Stimulated activated memory B cell treated with anti-CD40 and anti-IgM and Interleukin-4, amounts not matched to agents 10 μg/mL and 1 μg/mL and 100 μg/mL, for 72 hours (primary cell): ENCODE measurements at regions not wholly inside any gene's neighbourhood (a gene's known extent, or its start where the extent isn't known, plus 50 kb on each side); places are given as distances from the start of the nearest gene placed in this dataset.

ENCODE experiments used
- ATAC-seq: fragments of 150-1000 bp; cut with Tn5 transposase; 2 replicates; pipeline ENCODE4 v1.10.0; 2021
- H3K27ac Mint-ChIP-seq: one replicate; pipeline ENCODE4 v1.8.0; 2022; ENCODE audit warnings: mild to moderate bottlenecking, mixed read lengths
- H3K27me3 Mint-ChIP-seq: one replicate; pipeline ENCODE4 v1.8.0; 2022; ENCODE audit warnings: mixed read lengths
- H3K36me3 Mint-ChIP-seq: one replicate; pipeline ENCODE4 v1.8.0; 2022; ENCODE audit warnings: mixed read lengths
- H3K4me1 Mint-ChIP-seq: one replicate; pipeline ENCODE4 v1.8.0; 2022; ENCODE audit warnings: mixed read lengths
- H3K4me3 Mint-ChIP-seq: one replicate; pipeline ENCODE4 v1.8.0; 2022; ENCODE audit warnings: mild to moderate bottlenecking, moderate library complexity, mixed read lengths
- H3K9me3 Mint-ChIP-seq: one replicate; pipeline ENCODE4 v1.8.0; 2022; ENCODE audit warnings: mixed read lengths

- ATAC-seq: no peak
- H3K4me1 Mint-ChIP-seq: no peaks in the 10 kb centered on the region
- H3K27ac Mint-ChIP-seq: no peak overlapping the region
- no peaks in the 10 kb centered on the region for H3K36me3 Mint-ChIP-seq
- no peak overlapping the region for H3K4me3 Mint-ChIP-seq
- H3K9me3 Mint-ChIP-seq: peaks cover 4% of the 10 kb centered on the region
- H3K27me3 Mint-ChIP-seq: no peaks in the 10 kb centered on the region
Observed at GRCh38 chr7:23956772-23957576, 247.0 kb downstream of the STK31 start.

- Mint-ChIP-seq H3K4me1 (no peaks in the 10 kb centered on the region), H3K27me3 (no peaks in the 10 kb centered on the region), H3K4me3 (no peak overlapping the region)
Observed at GRCh38 chr7:23959821-23960220, 249.8 kb downstream of the STK31 start.

GRCh38 chr7:23960361-23960760 is 250.3 kb downstream of the STK31 start:
- Mint-ChIP-seq H3K4me1 (no peaks in the 10 kb centered on the region), H3K27me3 (no peaks in the 10 kb centered on the region), H3K9me3 (peaks cover 4% of the 10 kb centered on the region), H3K4me3 (no peak overlapping the region), H3K27ac (no peak overlapping the region), H3K36me3 (no peaks in the 10 kb centered on the region)
- ATAC-seq: no peak

More at GRCh38 chr7:23959821-23960220, 249.8 kb downstream of the STK31 start:
- Mint-ChIP-seq H3K27ac (no peak overlapping the region), H3K36me3 (no peaks in the 10 kb centered on the region), H3K9me3 (peaks cover 4% of the 10 kb centered on the region)
- no peak for ATAC-seq

GRCh38 chr7:23963461-23964165 is 253.6 kb downstream of the STK31 start:
- Mint-ChIP-seq H3K27ac (no peak overlapping the region), H3K36me3 (no peaks in the 10 kb centered on the region), H3K4me1 (no peaks in the 10 kb centered on the region), H3K9me3 (no peaks in the 10 kb centered on the region), H3K4me3 (no peak overlapping the region), H3K27me3 (peaks cover 12% of the 10 kb centered on the region)
- ATAC-seq: no peak

GRCh38 chr7:23964715-23965114 is 254.7 kb downstream of the STK31 start:
- H3K27ac Mint-ChIP-seq: no peak overlapping the region
- no peaks in the 10 kb centered on the region for H3K36me3 Mint-ChIP-seq
- H3K9me3 Mint-ChIP-seq: no peaks in the 10 kb centered on the region
- H3K4me3 Mint-ChIP-seq: no peak overlapping the region
- H3K4me1 Mint-ChIP-seq: no peaks in the 10 kb centered on the region
- ATAC-seq: no peak
- peaks cover 12% of the 10 kb centered on the region for H3K27me3 Mint-ChIP-seq

GRCh38 chr7:23965296-23965695 is 255.3 kb downstream of the STK31 start:
- Mint-ChIP-seq H3K4me3 (no peak overlapping the region), H3K36me3 (no peaks in the 10 kb centered on the region), H3K4me1 (no peaks in the 10 kb centered on the region), H3K9me3 (no peaks in the 10 kb centered on the region), H3K27me3 (peaks cover 12% of the 10 kb centered on the region), H3K27ac (no peak overlapping the region)
- no peak for ATAC-seq

GRCh38 chr7:23966941-23967340 is 256.9 kb downstream of the STK31 start:
- Mint-ChIP-seq H3K4me3 (no peak overlapping the region), H3K4me1 (no peaks in the 10 kb centered on the region), H3K9me3 (no peaks in the 10 kb centered on the region), H3K27ac (no peak overlapping the region), H3K36me3 (no peaks in the 10 kb centered on the region), H3K27me3 (peaks cover 12% of the 10 kb centered on the region)
- ATAC-seq: no peak

- Mint-ChIP-seq H3K4me1 (no peaks in the 10 kb centered on the region), H3K27ac (no peak overlapping the region)
- no peak for ATAC-seq
Observed at GRCh38 chr7:23967949-23968599, 258.1 kb downstream of the STK31 start.

GRCh38 chr7:23968791-23969190 is 258.8 kb downstream of the STK31 start:
- peaks cover 12% of the 10 kb centered on the region for H3K27me3 Mint-ChIP-seq
- no peaks in the 10 kb centered on the region for H3K36me3 Mint-ChIP-seq
- H3K27ac Mint-ChIP-seq: no peak overlapping the region
- no peak for ATAC-seq
- H3K9me3 Mint-ChIP-seq: no peaks in the 10 kb centered on the region
- no peaks in the 10 kb centered on the region for H3K4me1 Mint-ChIP-seq
- no peak overlapping the region for H3K4me3 Mint-ChIP-seq

More at GRCh38 chr7:23967949-23968599, 258.1 kb downstream of the STK31 start:
- Mint-ChIP-seq H3K9me3 (no peaks in the 10 kb centered on the region), H3K4me3 (no peak overlapping the region), H3K27me3 (peaks cover 12% of the 10 kb centered on the region), H3K36me3 (no peaks in the 10 kb centered on the region)

- no peak overlapping the region for H3K4me3 Mint-ChIP-seq
- H3K4me1 Mint-ChIP-seq: no peaks in the 10 kb centered on the region
- H3K9me3 Mint-ChIP-seq: no peaks in the 10 kb centered on the region
- H3K27me3 Mint-ChIP-seq: peaks cover 12% of the 10 kb centered on the region
- no peak for ATAC-seq
- no peaks in the 10 kb centered on the region for H3K36me3 Mint-ChIP-seq
- H3K27ac Mint-ChIP-seq: no peak overlapping the region
Observed at GRCh38 chr7:23969443-23969842, 259.4 kb downstream of the STK31 start.

- no peak overlapping the region for H3K27ac Mint-ChIP-seq
- ATAC-seq: no peak
- H3K4me3 Mint-ChIP-seq: no peak overlapping the region
- H3K4me1 Mint-ChIP-seq: no peaks in the 10 kb centered on the region
- H3K36me3 Mint-ChIP-seq: no peaks in the 10 kb centered on the region
- H3K27me3 Mint-ChIP-seq: peaks cover 12% of the 10 kb centered on the region
- no peaks in the 10 kb centered on the region for H3K9me3 Mint-ChIP-seq
Observed at GRCh38 chr7:23970193-23970592, 260.2 kb downstream of the STK31 start.

- no peak for ATAC-seq
- Mint-ChIP-seq H3K4me3 (no peak overlapping the region), H3K36me3 (no peaks in the 10 kb centered on the region), H3K27ac (no peak overlapping the region), H3K27me3 (peaks cover 12% of the 10 kb centered on the region), H3K9me3 (no peaks in the 10 kb centered on the region), H3K4me1 (no peaks in the 10 kb centered on the region)
Observed at GRCh38 chr7:23971031-23971430, 261.0 kb downstream of the STK31 start.

- ATAC-seq: no peak
- Mint-ChIP-seq H3K4me1 (no peaks in the 10 kb centered on the region), H3K4me3 (no peak overlapping the region), H3K9me3 (peaks cover 3% of the 10 kb centered on the region), H3K27ac (no peak overlapping the region), H3K27me3 (peaks cover 4% of the 10 kb centered on the region), H3K36me3 (no peaks in the 10 kb centered on the region)
Observed at GRCh38 chr7:23972057-23972456, 262.0 kb downstream of the STK31 start.

GRCh38 chr7:23973264-23973663 is 263.2 kb downstream of the STK31 start:
- no peaks in the 10 kb centered on the region for H3K36me3 Mint-ChIP-seq
- no peak overlapping the region for H3K4me3 Mint-ChIP-seq
- no peaks in the 10 kb centered on the region for H3K27me3 Mint-ChIP-seq
- H3K27ac Mint-ChIP-seq: no peak overlapping the region
- peaks cover 3% of the 10 kb centered on the region for H3K9me3 Mint-ChIP-seq
- H3K4me1 Mint-ChIP-seq: no peaks in the 10 kb centered on the region
- no peak for ATAC-seq

GRCh38 chr7:23980081-23980480 is 270.1 kb downstream of the STK31 start:
- no peak overlapping the region for H3K27ac Mint-ChIP-seq
- peaks cover 14% of the 10 kb centered on the region for H3K9me3 Mint-ChIP-seq
- peaks cover 43% of the 10 kb centered on the region for H3K27me3 Mint-ChIP-seq
- no peaks in the 10 kb centered on the region for H3K4me1 Mint-ChIP-seq
- no peaks in the 10 kb centered on the region for H3K36me3 Mint-ChIP-seq
- no peak overlapping the region for H3K4me3 Mint-ChIP-seq
- ATAC-seq: no peak
